OCI-M2 (cell line): ENCODE measurements at regions not wholly inside any gene's neighbourhood (a gene's known extent, or its start where the extent isn't known, plus 50 kb on each side); places are given as distances from the start of the nearest gene placed in this dataset.
"Not testable (repeated sequence)": the region's sequence is repeated elsewhere in the genome, so short reads cannot be mapped to it uniquely, and the experiment has no call there.

Experiments
- DNase-seq: peaks from one replicate; lab custom pipeline; 2025; ENCODE audit not compliant: unreplicated experiment; lab: John Stamatoyannopoulos, UW

GRCh38 chr13:76622315-76623040 lies 263.7 kb downstream of the KCTD12 start:
- DNase-seq, result no peak

- DNase-seq, result no peak
Observed at GRCh38 chr13:76621705-76622104, 264.5 kb downstream of the KCTD12 start.

GRCh38 chr13:76620036-76620435 lies 266.2 kb downstream of the KCTD12 start:
- no peak for DNase-seq

GRCh38 chr13:76619631-76620030 lies 266.6 kb downstream of the KCTD12 start:
- no peak for DNase-seq

GRCh38 chr13:76610819-76611415 lies 275.3 kb downstream of the KCTD12 start:
- DNase-seq, result no peak

GRCh38 chr13:76609643-76610042 lies 276.6 kb downstream of the KCTD12 start:
- DNase-seq, result no peak

GRCh38 chr13:76607866-76608265 lies 278.3 kb downstream of the KCTD12 start:
- DNase-seq, result no peak

GRCh38 chr13:76600081-76600480 lies 286.1 kb downstream of the KCTD12 start:
- no peak for DNase-seq

GRCh38 chr13:76597868-76598267 lies 288.3 kb downstream of the KCTD12 start:
- DNase-seq, result no peak

- DNase-seq, result no peak
Observed at GRCh38 chr13:76596216-76596615, 290.0 kb downstream of the KCTD12 start.

- DNase-seq, result no peak
Observed at GRCh38 chr13:76594435-76594834, 291.8 kb downstream of the KCTD12 start.

- DNase-seq, result no peak
Observed at GRCh38 chr13:76586842-76587241, 299.4 kb downstream of the KCTD12 start.

- no peak for DNase-seq
Observed at GRCh38 chr13:76579701-76580100, 306.5 kb downstream of the KCTD12 start.

- not testable (repeated sequence) for DNase-seq
Observed at GRCh38 chr13:76575634-76576033, 310.6 kb downstream of the KCTD12 start.

- no peak for DNase-seq
Observed at GRCh38 chr13:76570510-76570971, 315.7 kb downstream of the KCTD12 start.

- no peak for DNase-seq
Observed at GRCh38 chr13:76556627-76557026, 329.6 kb downstream of the KCTD12 start.

- DNase-seq, result no peak
Observed at GRCh38 chr13:76552807-76553206, 333.4 kb downstream of the KCTD12 start.

- no peak for DNase-seq
Observed at GRCh38 chr13:76552041-76552772, 334.0 kb downstream of the KCTD12 start.

GRCh38 chr13:76542176-76542575 lies 344.0 kb downstream of the KCTD12 start:
- DNase-seq, result no peak

- no peak for DNase-seq
Observed at GRCh38 chr13:76538004-76538403, 348.2 kb downstream of the KCTD12 start.

- no peak for DNase-seq
Observed at GRCh38 chr13:76533251-76533650, 353.0 kb downstream of the KCTD12 start.

GRCh38 chr13:76527041-76527440 lies 359.2 kb downstream of the KCTD12 start:
- DNase-seq, result no peak
